SK-N-SH treated with all-trans-retinoic acid at 6 μM for 48 hours (cell line): ENCODE measurements at regions not wholly inside any gene's neighbourhood (a gene's known extent, or its start where the extent isn't known, plus 50 kb on each side); places are given as distances from the start of the nearest gene placed in this dataset.

Experiments used
- ARNTL ChIP-seq: fragments of 450-650 bp; formaldehyde crosslinking; IDR thresholded peaks from 2 replicates; pipeline ENCODE4 v1.5.0; 2020; ENCODE audit warnings: low read depth, mild to moderate bottlenecking, moderate library complexity, borderline replicate concordance
- BACH2 ChIP-seq: fragments of 250-450 bp; sonication (Bioruptor Pico); IDR thresholded peaks from 2 replicates; pipeline ENCODE4 v1.9.0; 2021; ENCODE audit warnings: mild to moderate bottlenecking, borderline replicate concordance
- CSRNP3 ChIP-seq: fragments of 250-450 bp; sonication (Bioruptor Pico); IDR thresholded peaks from 2 replicates; pipeline ENCODE4 v1.5.1; 2021; ENCODE audit warnings: mild to moderate bottlenecking, moderate library complexity
- ESRRG ChIP-seq: fragments of 250-450 bp; sonication (Bioruptor Pico); IDR thresholded peaks from 2 replicates; pipeline ENCODE4 v1.6.1; 2021; ENCODE audit warnings: mild to moderate bottlenecking
- OSR1 ChIP-seq: fragments of 250-450 bp; sonication (Bioruptor Pico); IDR thresholded peaks from 2 replicates; pipeline ENCODE4 v1.8.0; 2022; ENCODE audit warnings: moderate library complexity, mild to moderate bottlenecking, inconsistent platforms
- PATZ1 ChIP-seq: fragments of 250-450 bp; sonication (Bioruptor Pico); IDR thresholded peaks from 2 replicates; pipeline ENCODE4 v1.8.0; 2020; ENCODE audit warnings: mild to moderate bottlenecking, moderate library complexity, borderline replicate concordance
- RARB ChIP-seq: fragments of 250-450 bp; sonication (Bioruptor Pico); IDR thresholded peaks from 2 replicates; pipeline ENCODE4 v1.8.0; 2021; ENCODE audit warnings: mild to moderate bottlenecking, moderate library complexity
- TCF4 ChIP-seq: fragments of 250-450 bp; sonication (Bioruptor Pico); IDR thresholded peaks from 2 replicates; pipeline ENCODE4 v1.8.0; 2021; ENCODE audit warnings: mild to moderate bottlenecking, moderate library complexity, borderline replicate concordance
- ZFP30 ChIP-seq: fragments of 450-650 bp; formaldehyde crosslinking; IDR thresholded peaks from 2 replicates; pipeline ENCODE4 v1.5.0; 2022; ENCODE audit warnings: mild to moderate bottlenecking, moderate library complexity
- ZNF70 ChIP-seq: fragments of 450-650 bp; formaldehyde crosslinking; IDR thresholded peaks from 2 replicates; pipeline ENCODE4 v1.5.0; 2020; ENCODE audit warnings: mild to moderate bottlenecking, moderate library complexity
- TF ChIP-seq, protein P1 (sequence below): fragments of 250-450 bp; sonication (Bioruptor Pico); IDR thresholded peaks from 2 replicates; pipeline ENCODE4 v1.5.1; 2020; ENCODE audit warnings: low read depth, mild to moderate bottlenecking, moderate library complexity

DNA sequence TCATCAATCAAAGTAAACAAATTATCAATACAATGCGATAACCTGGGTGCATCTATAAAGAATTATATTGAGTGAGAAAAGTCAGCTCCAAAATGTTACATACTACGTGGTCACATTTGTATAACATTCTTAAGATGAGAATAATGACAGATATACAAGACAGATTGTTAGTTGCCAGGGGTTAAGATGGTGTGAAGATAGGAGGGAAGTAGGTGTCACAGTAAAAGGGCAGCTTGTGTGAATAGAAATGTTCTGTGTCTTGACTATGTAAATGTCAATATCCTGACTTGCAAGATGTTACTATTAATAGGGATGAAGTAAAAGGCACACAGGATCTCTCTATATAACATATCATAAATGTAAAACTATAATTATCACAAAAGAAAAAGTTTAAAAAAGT is 611.2 kb upstream of the SPRY2 start:
- TF ChIP-seq RARB (CRISPR knock-in tag) (no peak), PATZ1 (CRISPR knock-in tag) (no peak), ZFP30 (CRISPR knock-in tag) (no peak), BACH2 (CRISPR knock-in tag) (no peak), OSR1 (CRISPR knock-in tag) (no peak), ARNTL (CRISPR knock-in tag) (no peak), ZNF70 (no peak), CSRNP3 (CRISPR knock-in tag) (no peak), ESRRG (CRISPR knock-in tag) (no peak), TCF4 (CRISPR knock-in tag) (no peak)
- TF ChIP-seq, protein P1, sequence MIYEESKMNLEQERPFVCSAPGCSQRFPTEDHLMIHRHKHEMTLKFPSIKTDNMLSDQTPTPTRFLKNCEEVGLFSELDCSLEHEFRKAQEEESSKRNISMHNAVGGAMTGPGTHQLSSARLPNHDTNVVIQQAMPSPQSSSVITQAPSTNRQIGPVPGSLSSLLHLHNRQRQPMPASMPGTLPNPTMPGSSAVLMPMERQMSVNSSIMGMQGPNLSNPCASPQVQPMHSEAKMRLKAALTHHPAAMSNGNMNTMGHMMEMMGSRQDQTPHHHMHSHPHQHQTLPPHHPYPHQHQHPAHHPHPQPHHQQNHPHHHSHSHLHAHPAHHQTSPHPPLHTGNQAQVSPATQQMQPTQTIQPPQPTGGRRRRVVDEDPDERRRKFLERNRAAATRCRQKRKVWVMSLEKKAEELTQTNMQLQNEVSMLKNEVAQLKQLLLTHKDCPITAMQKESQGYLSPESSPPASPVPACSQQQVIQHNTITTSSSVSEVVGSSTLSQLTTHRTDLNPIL (CRISPR knock-in tag): no peak
